ENCODE measurements at regions not wholly inside any gene's neighbourhood (a gene's known extent, or its start where the extent isn't known, plus 50 kb on each side); places are given as distances from the start of the nearest gene placed in this dataset.

- no peak for DNase-seq (ENCODE audit: low spot score)
- no peaks in the 10 kb centered on the region for H3K9me3 ChIP-seq (ENCODE audit: control insufficient read depth in 4 of 4, low read length in 3 of 4)
- peaks cover 0 to 5% (median 0%) of the 10 kb centered on the region in 4 donors for H3K27me3 ChIP-seq (ENCODE audit: control insufficient read depth in 4 of 4, insufficient read depth in 4 of 4, low read length in 3 of 4)
- H3K4me1 ChIP-seq (ENCODE audit: control insufficient read depth in 4 of 4, insufficient read depth in 4 of 4, low read length in 3 of 4): no peaks in the 10 kb centered on the region
- H3K36me3 ChIP-seq (ENCODE audit: control insufficient read depth in 4 of 4, insufficient read depth in 3 of 4, low read depth in 1 of 4, low read length in 3 of 4): no peaks in the 10 kb centered on the region
- TF ChIP-seq MAX (IDR thresholded peaks at IDR 0.05) (no peak), YY1 (IDR thresholded peaks at IDR 0.05) (no peak), REST (IDR thresholded peaks at IDR 0.05) (no peak), RXRA (IDR thresholded peaks at IDR 0.05) (no peak), GABPA (IDR thresholded peaks at IDR 0.05 in 1 of 2, conservative IDR thresholded peaks at IDR 0.05 in 1 of 2) (no peak), TAF1 (conservative IDR thresholded peaks at IDR 0.05) (no peak), ZBTB33 (IDR thresholded peaks at IDR 0.05) (no peak), HNF4G (IDR thresholded peaks at IDR 0.05) (no peak), FOXA2 (IDR thresholded peaks at IDR 0.05) (no peak), JUND (IDR thresholded peaks at IDR 0.05) (no peak), SP1 (IDR thresholded peaks at IDR 0.05) (no peak), HNF4A (conservative IDR thresholded peaks at IDR 0.05) (no peak)
- TF ChIP-seq, protein P1, sequence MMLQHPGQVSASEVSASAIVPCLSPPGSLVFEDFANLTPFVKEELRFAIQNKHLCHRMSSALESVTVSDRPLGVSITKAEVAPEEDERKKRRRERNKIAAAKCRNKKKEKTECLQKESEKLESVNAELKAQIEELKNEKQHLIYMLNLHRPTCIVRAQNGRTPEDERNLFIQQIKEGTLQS (IDR thresholded peaks at IDR 0.05): no peak
- TF ChIP-seq, protein P2, sequence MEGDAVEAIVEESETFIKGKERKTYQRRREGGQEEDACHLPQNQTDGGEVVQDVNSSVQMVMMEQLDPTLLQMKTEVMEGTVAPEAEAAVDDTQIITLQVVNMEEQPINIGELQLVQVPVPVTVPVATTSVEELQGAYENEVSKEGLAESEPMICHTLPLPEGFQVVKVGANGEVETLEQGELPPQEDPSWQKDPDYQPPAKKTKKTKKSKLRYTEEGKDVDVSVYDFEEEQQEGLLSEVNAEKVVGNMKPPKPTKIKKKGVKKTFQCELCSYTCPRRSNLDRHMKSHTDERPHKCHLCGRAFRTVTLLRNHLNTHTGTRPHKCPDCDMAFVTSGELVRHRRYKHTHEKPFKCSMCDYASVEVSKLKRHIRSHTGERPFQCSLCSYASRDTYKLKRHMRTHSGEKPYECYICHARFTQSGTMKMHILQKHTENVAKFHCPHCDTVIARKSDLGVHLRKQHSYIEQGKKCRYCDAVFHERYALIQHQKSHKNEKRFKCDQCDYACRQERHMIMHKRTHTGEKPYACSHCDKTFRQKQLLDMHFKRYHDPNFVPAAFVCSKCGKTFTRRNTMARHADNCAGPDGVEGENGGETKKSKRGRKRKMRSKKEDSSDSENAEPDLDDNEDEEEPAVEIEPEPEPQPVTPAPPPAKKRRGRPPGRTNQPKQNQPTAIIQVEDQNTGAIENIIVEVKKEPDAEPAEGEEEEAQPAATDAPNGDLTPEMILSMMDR (IDR thresholded peaks at IDR 0.05; ENCODE audit: low read depth, low read length, missing input control): no peak
- H3K9ac ChIP-seq (ENCODE audit: low read depth in 1 of 2, low read length in 2 of 2): no peak overlapping the region
- 64% methylated on average over 2 of the region's 2 CpGs for WGBS
- no peak overlapping the region for H3K27ac ChIP-seq (ENCODE audit: low read depth in 1 of 2, low read length in 2 of 2)
- H3K4me3 ChIP-seq (ENCODE audit: low read depth in 1 of 3, low read length in 3 of 3): no peak overlapping the region
Observed at GRCh38 chrX:110983024-110983423, 113.0 kb upstream of the PAK3 start.

DNA sequence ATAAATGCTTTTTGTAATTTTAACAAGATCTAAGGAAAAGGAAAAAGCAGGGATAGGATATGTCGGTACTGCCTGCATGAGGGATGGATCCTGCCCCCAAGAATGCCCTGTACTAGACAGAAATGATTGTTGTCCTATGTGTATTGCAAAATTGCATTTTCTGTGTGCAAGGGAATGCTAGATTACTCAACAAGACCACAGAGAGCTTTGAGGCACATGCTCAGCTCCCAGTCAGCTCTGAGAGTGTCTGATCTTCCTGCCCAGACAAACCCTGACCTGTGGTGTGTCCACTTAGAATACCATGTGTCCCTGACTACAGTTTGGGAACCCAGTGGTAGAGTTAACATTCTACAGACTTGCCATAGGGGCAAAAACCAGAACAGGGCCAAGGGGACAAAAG lies 129.2 kb upstream of the PAK3 start:
- no peaks in the 10 kb centered on the region for H3K27me3 ChIP-seq (ENCODE audit: control insufficient read depth in 4 of 4, insufficient read depth in 4 of 4, low read length in 3 of 4)
- H3K9ac ChIP-seq (ENCODE audit: low read depth in 1 of 2, low read length in 2 of 2): no peak overlapping the region
- 58% methylated on average over 1 of the region's 1 CpG for WGBS
- no peak overlapping the region for H3K27ac ChIP-seq (ENCODE audit: low read depth in 1 of 2, low read length in 2 of 2)
- H3K36me3 ChIP-seq (ENCODE audit: control insufficient read depth in 4 of 4, insufficient read depth in 3 of 4, low read depth in 1 of 4, low read length in 3 of 4): no peaks in the 10 kb centered on the region
- no peaks in the 10 kb centered on the region for H3K4me1 ChIP-seq (ENCODE audit: control insufficient read depth in 4 of 4, insufficient read depth in 4 of 4, low read length in 3 of 4)
- H3K4me3 ChIP-seq (ENCODE audit: low read depth in 1 of 3, low read length in 3 of 3): no peak overlapping the region
- no peak for TF ChIP-seq HNF4A (conservative IDR thresholded peaks at IDR 0.05)
- no peak for TF ChIP-seq FOXA2 (IDR thresholded peaks at IDR 0.05)
- TF ChIP-seq, protein P2 (IDR thresholded peaks at IDR 0.05; ENCODE audit: low read depth, low read length, missing input control): no peak
- DNase-seq (ENCODE audit: low spot score): no peak
- H3K9me3 ChIP-seq (ENCODE audit: control insufficient read depth in 4 of 4, low read length in 3 of 4): no peaks in the 10 kb centered on the region
